Ovary (tissue), 7 donors: ENCODE measurements at regions not wholly inside any gene's neighbourhood (a gene's known extent, or its start where the extent isn't known, plus 50 kb on each side); places are given as distances from the start of the nearest gene placed in this dataset.

Source experiments
- DNase-seq, 5 donors: peaks; one replicate each; pipeline ENCODE4 v3.0.0-alpha.2; 2019 to 2020
- H3K27ac ChIP-seq, 2 donors: fragments of 200-600 bp; one replicate each; pipeline versions ENCODE4 v1.5.1 to v1.8.0; 2019 to 2022
- H3K27me3 ChIP-seq: fragments of 200-600 bp; one replicate; pipeline ENCODE4 v1.8.0; 2022
- H3K36me3 ChIP-seq: fragments of 200-600 bp; sonication (generic); one replicate; pipeline ENCODE4 v1.5.1; 2019
- H3K4me1 ChIP-seq: one replicate; pipeline ENCODE4 v1.8.1; 2013; ENCODE audit warnings: mild to moderate bottlenecking, moderate library complexity; ENCODE audit not compliant: insufficient read depth
- H3K4me3 ChIP-seq: fragments of 200-600 bp; sonication (generic); one replicate; pipeline ENCODE4 v1.5.1; 2017
- H3K9me3 ChIP-seq, 2 donors: fragments of 200-600 bp in 1 of 2; sonication (generic) in 1 of 2; one replicate each; pipeline versions ENCODE4 v1.5.1 to v1.8.1; 2013 to 2019; ENCODE audit warnings: mild to moderate bottlenecking in 1 of 2, moderate library complexity in 1 of 2
- CTCF ChIP-seq, 3 donors: fragments of 450-650 bp in 2 of 3; fragments of 200-600 bp in 1 of 3; IDR thresholded peaks; one replicate each; pipeline versions ENCODE4 v1.5.1 to v1.8.0; 2016 to 2022; ENCODE audit warnings: antibody characterized with exemption in 3 of 3, mild to moderate bottlenecking in 1 of 3
- EP300 ChIP-seq: sonication (generic); formaldehyde crosslinking; IDR thresholded peaks from one replicate; pipeline ENCODE4 v1.6.1; 2017; ENCODE audit warnings: antibody characterized with exemption
- POLR2A ChIP-seq: fragments of 450-650 bp; IDR thresholded peaks from one replicate; pipeline ENCODE4 v1.6.1; 2017; ENCODE audit warnings: antibody characterized with exemption, mild to moderate bottlenecking, moderate library complexity
- WGBS, 3 donors: extraction: QIAGEN DNeasy Blood & Tissue Kit in 1 of 3; methylation state at CpG; one replicate each; pipeline versions ENCODE4 v1.1.5 to v1.1.7; 2013 to 2017; 5-methylcytosine and 5-hydroxymethylcytosine counted together
- intact Hi-C, 4 donors: fragments of 100-400 bp; cut with DNase I; formaldehyde crosslinking; loops; one replicate each; pipeline versions ENCODE4 v1.11.0 to v1.15.1; 2022 to 2023
- donor health status: DM: no; HTN: no; CAD: no; lungs with moderate emphysema.
- donor health status: DM: no; HTN: no; CAD: no.
- donor health status: Bipolar disorder and iron deficiency.
- donor health status: DM: no; HTN: no; CAD: no.
- donor health status: DM: yes; HTN: yes; CAD: no.

- DNase-seq = no peak
- H3K27me3 ChIP-seq = no peaks in the 10 kb centered on the region
- no peak overlapping the region for H3K4me3 ChIP-seq
- intact Hi-C loops = loop anchor here in 2 of 4 donors (10.0 kb wide), 2 partner anchors 50 to 210 kb away; no protein-coding TSS in a partner anchor
- no peaks in the 10 kb centered on the region for H3K9me3 ChIP-seq
- no peak for TF ChIP-seq EP300
- no peak for TF ChIP-seq CTCF (IDR thresholded peaks at IDR 0.05)
- no peak for TF ChIP-seq POLR2A
- WGBS, 3 donors = 87 to 88% (median 87%) methylated on average over 8 of the region's 8 CpGs
- no peak overlapping the region for H3K27ac ChIP-seq
- peaks cover 10% of the 10 kb centered on the region for H3K4me1 ChIP-seq
- H3K36me3 ChIP-seq = no peaks in the 10 kb centered on the region
Observed at GRCh38 chr5:88944751-88945531, 62.0 kb upstream of the MEF2C start.

DNA sequence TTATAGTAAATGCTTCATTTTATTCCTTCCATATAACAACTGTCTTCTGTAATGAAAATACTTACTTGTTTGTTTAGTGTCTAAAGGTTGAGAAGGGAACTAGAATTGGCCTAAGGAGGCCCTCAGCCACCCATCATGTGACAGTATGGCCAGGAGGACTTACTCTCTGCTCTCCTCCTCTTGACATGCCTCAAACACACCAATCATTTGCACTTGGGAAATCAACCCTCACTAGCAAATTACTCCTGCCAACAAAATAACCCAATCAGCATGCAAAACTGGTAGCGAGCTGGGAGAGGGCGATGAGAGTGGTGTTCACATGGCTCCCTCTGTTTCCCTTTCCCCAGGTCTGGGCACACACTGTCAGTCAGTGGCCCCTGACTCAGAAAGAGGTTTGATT, 58.6 kb upstream of the MEF2C start:
- no peak for DNase-seq
- Histone ChIP-seq H3K4me3 (no peak overlapping the region), H3K27me3 (no peaks in the 10 kb centered on the region), H3K9me3 (no peaks in the 10 kb centered on the region), H3K27ac (no peak overlapping the region), H3K36me3 (no peaks in the 10 kb centered on the region), H3K4me1 (peaks cover 10% of the 10 kb centered on the region)
- WGBS, 3 donors = 89 to 96% (median 91%) methylated on average over 2 of the region's 2 CpGs
- TF ChIP-seq CTCF (IDR thresholded peaks at IDR 0.05) = no peak
- no peak for TF ChIP-seq POLR2A
- no peak for TF ChIP-seq EP300
- intact Hi-C loops = loop anchor here in 2 of 4 donors (10.0 kb wide), 2 partner anchors 47 to 207 kb away; no protein-coding TSS in a partner anchor

DNA sequence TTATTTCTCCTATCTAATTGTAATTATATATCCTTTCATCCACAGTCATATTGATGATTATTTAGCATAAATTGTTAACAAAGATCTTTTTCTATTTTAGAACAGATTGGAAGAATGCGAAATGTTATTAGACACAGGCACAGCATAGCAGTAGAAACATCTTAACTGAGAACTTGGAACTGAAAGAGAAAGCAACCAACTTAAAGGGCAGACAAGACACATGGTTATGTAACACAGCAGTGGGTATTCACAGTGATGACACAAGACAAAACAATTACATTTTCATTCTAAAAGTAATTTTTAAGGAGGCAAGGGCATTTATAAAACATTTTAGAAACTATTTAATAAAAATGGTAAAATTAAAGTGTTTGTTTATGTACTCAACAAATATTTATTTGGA, 57.7 kb upstream of the MEF2C start:
- no peak for TF ChIP-seq EP300
- TF ChIP-seq CTCF (IDR thresholded peaks at IDR 0.05) = no peak
- TF ChIP-seq POLR2A = no peak
- H3K27me3 ChIP-seq = no peaks in the 10 kb centered on the region
- no peaks in the 10 kb centered on the region for H3K9me3 ChIP-seq
- peaks cover 10% of the 10 kb centered on the region for H3K4me1 ChIP-seq
- H3K36me3 ChIP-seq = no peaks in the 10 kb centered on the region
- WGBS, 3 donors = 69 to 82% (median 71%) methylated on average over 1 of the region's 1 CpG
- intact Hi-C loops = loop anchor here in 2 of 4 donors (10.0 kb wide), 2 partner anchors 46 to 206 kb away; no protein-coding TSS in a partner anchor
- H3K4me3 ChIP-seq = no peak overlapping the region
- no peak for DNase-seq
- H3K27ac ChIP-seq = no peak overlapping the region

DNA sequence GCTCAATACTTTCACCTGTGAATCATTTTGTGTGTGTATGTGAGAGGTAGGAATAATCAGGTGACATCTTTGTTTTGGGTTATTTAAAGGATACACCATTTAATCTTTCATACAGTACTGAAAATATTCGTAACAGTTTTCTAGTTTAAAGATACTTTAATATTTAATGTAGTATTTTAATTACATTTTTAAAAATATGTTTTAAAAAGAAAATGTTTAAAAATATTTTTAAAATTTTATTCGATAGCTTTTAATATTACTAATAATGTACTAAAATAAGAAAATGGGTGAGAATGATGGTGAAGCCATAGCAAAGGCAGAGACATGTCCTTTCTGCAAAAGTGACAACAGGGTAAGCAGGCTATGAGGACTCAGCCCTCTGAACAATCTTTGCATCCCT, 56.3 kb upstream of the MEF2C start:
- Histone ChIP-seq H3K4me3 (no peak overlapping the region), H3K9me3 (no peaks in the 10 kb centered on the region), H3K27me3 (no peaks in the 10 kb centered on the region), H3K27ac (no peak overlapping the region), H3K4me1 (peaks cover 10% of the 10 kb centered on the region), H3K36me3 (no peaks in the 10 kb centered on the region)
- no peak for TF ChIP-seq EP300
- no peak for TF ChIP-seq CTCF (IDR thresholded peaks at IDR 0.05)
- TF ChIP-seq POLR2A = no peak
- WGBS, 3 donors = 91 to 95% (median 94%) methylated on average over 2 of the region's 2 CpGs
- DNase-seq = no peak
- intact Hi-C loops = no loop called here
